Amniotic epithelial cell (primary cell): ENCODE measurements at regions not wholly inside any gene's neighbourhood (a gene's known extent, or its start where the extent isn't known, plus 50 kb on each side); places are given as distances from the start of the nearest gene placed in this dataset.
"Not testable (repeated sequence)": the region's sequence is repeated elsewhere in the genome, so short reads cannot be mapped to it uniquely, and the experiment has no call there.

ENCODE experiments used
- DNase-seq: peaks from one replicate; pipeline ENCODE4 v3.0.0-alpha.2; 2010; ENCODE audit warnings: low read depth

- no peak for DNase-seq
These were observed 301.9 kb downstream of the TFAP2A start for GRCh38 chr6:10112871-10113549.

GRCh38 chr6:10111975-10112374 lies 302.9 kb downstream of the TFAP2A start:
- DNase-seq: no peak

GRCh38 chr6:10101551-10102252 lies 313.2 kb downstream of the TFAP2A start:
- no peak for DNase-seq

GRCh38 chr6:10099529-10100140 lies 315.2 kb downstream of the TFAP2A start:
- no peak for DNase-seq

- DNase-seq: no peak
These were observed 315.9 kb downstream of the TFAP2A start for GRCh38 chr6:10098756-10099528.

GRCh38 chr6:10093282-10093681 lies 321.6 kb downstream of the TFAP2A start:
- no peak for DNase-seq

- no peak for DNase-seq
These were observed 330.5 kb downstream of the TFAP2A start for GRCh38 chr6:10084111-10084986.

GRCh38 chr6:10082385-10082784 lies 332.5 kb downstream of the TFAP2A start:
- DNase-seq: no peak

GRCh38 chr6:10081957-10082356 lies 332.9 kb downstream of the TFAP2A start:
- no peak for DNase-seq

GRCh38 chr6:10081075-10081474 lies 333.8 kb downstream of the TFAP2A start:
- DNase-seq: no peak

- DNase-seq: no peak
These were observed 334.3 kb downstream of the TFAP2A start for GRCh38 chr6:10080561-10080960.

- no peak for DNase-seq
These were observed 336.3 kb downstream of the TFAP2A start for GRCh38 chr6:10078581-10078980.

- DNase-seq: not testable (repeated sequence)
These were observed 340.1 kb downstream of the TFAP2A start for GRCh38 chr6:10074726-10075125.

- DNase-seq: no peak
These were observed 341.5 kb downstream of the TFAP2A start for GRCh38 chr6:10073341-10073740.

- DNase-seq: no peak
These were observed 343.1 kb downstream of the TFAP2A start for GRCh38 chr6:10071631-10072220.

GRCh38 chr6:10060004-10060403 lies 354.9 kb downstream of the TFAP2A start:
- no peak for DNase-seq

GRCh38 chr6:10054672-10055071 lies 360.2 kb downstream of the TFAP2A start:
- DNase-seq: no peak

GRCh38 chr6:10051283-10051682 lies 363.6 kb downstream of the TFAP2A start:
- DNase-seq: no peak

GRCh38 chr6:10048370-10049297 lies 366.2 kb downstream of the TFAP2A start:
- DNase-seq: no peak

GRCh38 chr6:10042280-10042679 lies 372.6 kb downstream of the TFAP2A start:
- no peak for DNase-seq
